ENCODE measurements at regions not wholly inside any gene's neighbourhood (a gene's known extent, or its start where the extent isn't known, plus 50 kb on each side); places are given as distances from the start of the nearest gene placed in this dataset.

- TF ChIP-seq TCF7L2 (IDR thresholded peaks at IDR 0.05; ENCODE audit: borderline replicate concordance, low read depth, low read length), result no peak
- TF ChIP-seq, protein P1, sequence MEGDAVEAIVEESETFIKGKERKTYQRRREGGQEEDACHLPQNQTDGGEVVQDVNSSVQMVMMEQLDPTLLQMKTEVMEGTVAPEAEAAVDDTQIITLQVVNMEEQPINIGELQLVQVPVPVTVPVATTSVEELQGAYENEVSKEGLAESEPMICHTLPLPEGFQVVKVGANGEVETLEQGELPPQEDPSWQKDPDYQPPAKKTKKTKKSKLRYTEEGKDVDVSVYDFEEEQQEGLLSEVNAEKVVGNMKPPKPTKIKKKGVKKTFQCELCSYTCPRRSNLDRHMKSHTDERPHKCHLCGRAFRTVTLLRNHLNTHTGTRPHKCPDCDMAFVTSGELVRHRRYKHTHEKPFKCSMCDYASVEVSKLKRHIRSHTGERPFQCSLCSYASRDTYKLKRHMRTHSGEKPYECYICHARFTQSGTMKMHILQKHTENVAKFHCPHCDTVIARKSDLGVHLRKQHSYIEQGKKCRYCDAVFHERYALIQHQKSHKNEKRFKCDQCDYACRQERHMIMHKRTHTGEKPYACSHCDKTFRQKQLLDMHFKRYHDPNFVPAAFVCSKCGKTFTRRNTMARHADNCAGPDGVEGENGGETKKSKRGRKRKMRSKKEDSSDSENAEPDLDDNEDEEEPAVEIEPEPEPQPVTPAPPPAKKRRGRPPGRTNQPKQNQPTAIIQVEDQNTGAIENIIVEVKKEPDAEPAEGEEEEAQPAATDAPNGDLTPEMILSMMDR (tag by site-specific recombination; IDR thresholded peaks at IDR 0.05), result no peak
- TF ChIP-seq ZNF692 (tag by site-specific recombination; IDR thresholded peaks at IDR 0.05), result no peak
- TF ChIP-seq, protein P2, sequence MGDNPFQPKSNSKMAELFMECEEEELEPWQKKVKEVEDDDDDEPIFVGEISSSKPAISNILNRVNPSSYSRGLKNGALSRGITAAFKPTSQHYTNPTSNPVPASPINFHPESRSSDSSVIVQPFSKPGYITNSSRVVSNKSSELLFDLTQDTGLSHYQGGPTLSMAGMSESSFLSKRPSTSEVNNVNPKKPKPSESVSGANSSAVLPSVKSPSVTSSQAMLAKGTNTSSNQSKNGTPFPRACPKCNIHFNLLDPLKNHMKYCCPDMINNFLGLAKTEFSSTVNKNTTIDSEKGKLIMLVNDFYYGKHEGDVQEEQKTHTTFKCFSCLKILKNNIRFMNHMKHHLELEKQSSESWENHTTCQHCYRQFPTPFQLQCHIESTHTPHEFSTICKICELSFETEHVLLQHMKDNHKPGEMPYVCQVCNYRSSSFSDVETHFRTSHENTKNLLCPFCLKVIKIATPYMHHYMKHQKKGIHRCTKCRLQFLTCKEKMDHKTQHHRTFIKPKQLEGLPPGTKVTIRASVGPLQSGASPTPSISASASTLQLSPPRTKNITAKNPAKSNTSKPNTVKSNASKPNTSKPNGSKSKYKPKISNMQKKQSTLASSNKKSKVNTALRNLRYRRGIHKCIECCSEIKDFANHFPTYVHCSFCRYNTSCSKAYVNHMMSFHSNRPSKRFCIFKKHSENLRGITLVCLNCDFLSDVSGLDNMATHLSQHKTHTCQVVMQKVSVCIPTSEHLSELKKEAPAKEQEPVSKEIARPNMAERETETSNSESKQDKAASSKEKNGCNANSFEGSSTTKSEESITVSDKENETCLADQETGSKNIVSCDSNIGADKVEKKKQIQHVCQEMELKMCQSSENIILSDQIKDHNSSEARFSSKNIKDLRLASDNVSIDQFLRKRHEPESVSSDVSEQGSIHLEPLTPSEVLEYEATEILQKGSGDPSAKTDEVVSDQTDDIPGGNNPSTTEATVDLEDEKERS (tag by site-specific recombination; IDR thresholded peaks at IDR 0.05), result no peak
- TF ChIP-seq, protein P3, sequence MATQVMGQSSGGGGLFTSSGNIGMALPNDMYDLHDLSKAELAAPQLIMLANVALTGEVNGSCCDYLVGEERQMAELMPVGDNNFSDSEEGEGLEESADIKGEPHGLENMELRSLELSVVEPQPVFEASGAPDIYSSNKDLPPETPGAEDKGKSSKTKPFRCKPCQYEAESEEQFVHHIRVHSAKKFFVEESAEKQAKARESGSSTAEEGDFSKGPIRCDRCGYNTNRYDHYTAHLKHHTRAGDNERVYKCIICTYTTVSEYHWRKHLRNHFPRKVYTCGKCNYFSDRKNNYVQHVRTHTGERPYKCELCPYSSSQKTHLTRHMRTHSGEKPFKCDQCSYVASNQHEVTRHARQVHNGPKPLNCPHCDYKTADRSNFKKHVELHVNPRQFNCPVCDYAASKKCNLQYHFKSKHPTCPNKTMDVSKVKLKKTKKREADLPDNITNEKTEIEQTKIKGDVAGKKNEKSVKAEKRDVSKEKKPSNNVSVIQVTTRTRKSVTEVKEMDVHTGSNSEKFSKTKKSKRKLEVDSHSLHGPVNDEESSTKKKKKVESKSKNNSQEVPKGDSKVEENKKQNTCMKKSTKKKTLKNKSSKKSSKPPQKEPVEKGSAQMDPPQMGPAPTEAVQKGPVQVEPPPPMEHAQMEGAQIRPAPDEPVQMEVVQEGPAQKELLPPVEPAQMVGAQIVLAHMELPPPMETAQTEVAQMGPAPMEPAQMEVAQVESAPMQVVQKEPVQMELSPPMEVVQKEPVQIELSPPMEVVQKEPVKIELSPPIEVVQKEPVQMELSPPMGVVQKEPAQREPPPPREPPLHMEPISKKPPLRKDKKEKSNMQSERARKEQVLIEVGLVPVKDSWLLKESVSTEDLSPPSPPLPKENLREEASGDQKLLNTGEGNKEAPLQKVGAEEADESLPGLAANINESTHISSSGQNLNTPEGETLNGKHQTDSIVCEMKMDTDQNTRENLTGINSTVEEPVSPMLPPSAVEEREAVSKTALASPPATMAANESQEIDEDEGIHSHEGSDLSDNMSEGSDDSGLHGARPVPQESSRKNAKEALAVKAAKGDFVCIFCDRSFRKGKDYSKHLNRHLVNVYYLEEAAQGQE (tag by site-specific recombination; IDR thresholded peaks at IDR 0.05), result no peak
- no peak for TF ChIP-seq ZFP69B (tag by site-specific recombination; IDR thresholded peaks at IDR 0.05)
Measured at GRCh38 chr12:67889931-67890330, 99.3 kb upstream of the IFNG-AS1 start.

Data from HEK293 (cell line).